ENCODE measurements at regions not wholly inside any gene's neighbourhood (a gene's known extent, or its start where the extent isn't known, plus 50 kb on each side); places are given as distances from the start of the nearest gene placed in this dataset.

- DNase-seq (ENCODE audit: low read depth) = no peak
- TF ChIP-seq CTCF (conservative IDR thresholded peaks at IDR 0.05; ENCODE audit: low read depth, low read length) = no peak
- no peak overlapping the region for H3K4me3 ChIP-seq (ENCODE audit: low read length)
Observed at GRCh38 chr17:79527306-79527705, 83.5 kb downstream of the RBFOX3 start.

GRCh38 chr17:79525793-79526677 is 84.8 kb downstream of the RBFOX3 start:
- H3K4me3 ChIP-seq (ENCODE audit: low read length) = no peak overlapping the region
- DNase-seq (ENCODE audit: low read depth) = no peak
- no peak for TF ChIP-seq CTCF (conservative IDR thresholded peaks at IDR 0.05; ENCODE audit: low read depth, low read length)

- DNase-seq (ENCODE audit: low read depth) = no peak
- H3K4me3 ChIP-seq (ENCODE audit: low read length) = no peak overlapping the region
- no peak for TF ChIP-seq CTCF (conservative IDR thresholded peaks at IDR 0.05; ENCODE audit: low read depth, low read length)
Observed at GRCh38 chr17:79524213-79525187, 86.4 kb downstream of the RBFOX3 start.

GRCh38 chr17:79522414-79522813 is 88.4 kb downstream of the RBFOX3 start:
- no peak for TF ChIP-seq CTCF (conservative IDR thresholded peaks at IDR 0.05; ENCODE audit: low read depth, low read length)
- H3K4me3 ChIP-seq (ENCODE audit: low read length) = no peak overlapping the region
- no peak for DNase-seq (ENCODE audit: low read depth)

GRCh38 chr17:79521225-79521624 is 89.6 kb downstream of the RBFOX3 start:
- no peak for TF ChIP-seq CTCF (conservative IDR thresholded peaks at IDR 0.05; ENCODE audit: low read depth, low read length)
- DNase-seq (ENCODE audit: low read depth) = no peak
- no peak overlapping the region for H3K4me3 ChIP-seq (ENCODE audit: low read length)

GRCh38 chr17:79520167-79521165 is 90.4 kb downstream of the RBFOX3 start:
- DNase-seq (ENCODE audit: low read depth) = no peak
- TF ChIP-seq CTCF (conservative IDR thresholded peaks at IDR 0.05; ENCODE audit: low read depth, low read length) = no peak
- no peak overlapping the region for H3K4me3 ChIP-seq (ENCODE audit: low read length)

Measured in retinal pigment epithelial cell (primary cell).